ENCODE measurements at regions not wholly inside any gene's neighbourhood (a gene's known extent, or its start where the extent isn't known, plus 50 kb on each side); places are given as distances from the start of the nearest gene placed in this dataset.

DNA sequence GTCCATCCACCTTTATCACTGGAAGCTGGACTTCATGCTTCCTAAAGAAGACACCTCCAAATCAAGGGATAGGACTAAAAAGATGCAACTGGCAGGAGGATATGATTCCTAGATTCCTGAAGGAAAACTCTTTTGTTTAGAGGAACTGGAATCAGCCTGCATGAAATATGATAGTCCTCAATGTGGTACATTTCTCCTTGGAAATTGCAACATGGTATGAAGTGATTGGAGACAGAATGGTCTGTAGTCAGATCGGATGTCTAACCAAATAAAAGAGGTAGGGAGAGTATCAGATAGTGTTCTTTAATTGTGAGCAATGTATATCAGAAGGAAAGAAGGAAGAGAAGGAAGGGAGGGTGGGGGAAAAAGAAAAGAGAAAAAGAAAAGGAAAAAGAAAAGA, 116.1 kb upstream of the FSTL4 start:
- no peak for TF ChIP-seq EZH2 (IDR thresholded peaks at IDR 0.05; ENCODE audit: low read length, missing control alignments)
- TF ChIP-seq, protein P1, sequence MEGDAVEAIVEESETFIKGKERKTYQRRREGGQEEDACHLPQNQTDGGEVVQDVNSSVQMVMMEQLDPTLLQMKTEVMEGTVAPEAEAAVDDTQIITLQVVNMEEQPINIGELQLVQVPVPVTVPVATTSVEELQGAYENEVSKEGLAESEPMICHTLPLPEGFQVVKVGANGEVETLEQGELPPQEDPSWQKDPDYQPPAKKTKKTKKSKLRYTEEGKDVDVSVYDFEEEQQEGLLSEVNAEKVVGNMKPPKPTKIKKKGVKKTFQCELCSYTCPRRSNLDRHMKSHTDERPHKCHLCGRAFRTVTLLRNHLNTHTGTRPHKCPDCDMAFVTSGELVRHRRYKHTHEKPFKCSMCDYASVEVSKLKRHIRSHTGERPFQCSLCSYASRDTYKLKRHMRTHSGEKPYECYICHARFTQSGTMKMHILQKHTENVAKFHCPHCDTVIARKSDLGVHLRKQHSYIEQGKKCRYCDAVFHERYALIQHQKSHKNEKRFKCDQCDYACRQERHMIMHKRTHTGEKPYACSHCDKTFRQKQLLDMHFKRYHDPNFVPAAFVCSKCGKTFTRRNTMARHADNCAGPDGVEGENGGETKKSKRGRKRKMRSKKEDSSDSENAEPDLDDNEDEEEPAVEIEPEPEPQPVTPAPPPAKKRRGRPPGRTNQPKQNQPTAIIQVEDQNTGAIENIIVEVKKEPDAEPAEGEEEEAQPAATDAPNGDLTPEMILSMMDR (conservative IDR thresholded peaks at IDR 0.05 in 1 of 2, IDR thresholded peaks at IDR 0.05 in 1 of 2; ENCODE audit: low read depth in 1 of 2, low read length in 2 of 2): no peak
- DNase-seq (ENCODE audit: low read depth in 2 of 2): no peak
- H3K27ac ChIP-seq (ENCODE audit: insufficient read depth, low read length): no peak overlapping the region
- H3K4me3 ChIP-seq (replicated peaks in 1 of 4; ENCODE audit: control extremely low read depth in 1 of 4, insufficient read depth in 1 of 4, low read depth in 3 of 4, low read length in 4 of 4): no peak overlapping the region
- no peaks in the 10 kb centered on the region for H3K9me3 ChIP-seq (ENCODE audit: control insufficient read depth, insufficient read depth, low read depth, low read length)
- H3K4me1 ChIP-seq (ENCODE audit: control insufficient read depth, extremely low read depth, insufficient read depth, low read length): no peaks in the 10 kb centered on the region
- no peaks in the 10 kb centered on the region for H3K79me2 ChIP-seq (ENCODE audit: control insufficient read depth, insufficient read depth, low read length)
- no peak overlapping the region for H3K4me2 ChIP-seq (ENCODE audit: extremely low read depth, insufficient read depth, low read length)
- no peak overlapping the region for H3K9ac ChIP-seq (ENCODE audit: insufficient read depth, low read length)
- H3K27me3 ChIP-seq (ENCODE audit: control insufficient read depth, insufficient read depth, low read length): no peaks in the 10 kb centered on the region
- H4K20me1 ChIP-seq (ENCODE audit: control insufficient read depth, extremely low read depth, insufficient read depth, low read length): no peaks in the 10 kb centered on the region
- H3K36me3 ChIP-seq (ENCODE audit: control insufficient read depth, insufficient read depth, low read length): no peaks in the 10 kb centered on the region
- H2AFZ ChIP-seq (ENCODE audit: low read length): no peak overlapping the region

DNA sequence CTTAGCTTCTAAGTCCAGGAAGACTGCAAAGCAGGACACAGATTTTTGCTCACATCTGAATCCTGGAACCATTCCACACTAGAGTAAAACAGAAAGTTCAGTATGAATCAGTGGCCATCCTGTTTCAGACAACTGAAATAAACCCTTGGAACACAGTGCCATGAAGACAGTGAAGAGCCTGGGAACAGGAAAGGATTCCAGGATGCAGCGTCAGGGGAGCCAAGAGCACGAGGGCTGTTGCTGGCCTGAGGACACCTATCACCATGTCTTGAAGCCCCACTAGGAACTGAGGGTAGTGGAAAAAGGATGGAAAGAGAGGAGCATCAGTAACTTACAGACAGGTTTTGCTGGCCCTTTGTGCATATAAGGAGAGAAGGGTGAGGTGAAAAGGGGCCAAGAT, 115.3 kb upstream of the FSTL4 start:
- H4K20me1 ChIP-seq (ENCODE audit: control insufficient read depth, extremely low read depth, insufficient read depth, low read length): no peaks in the 10 kb centered on the region
- no peak overlapping the region for H3K4me2 ChIP-seq (ENCODE audit: extremely low read depth, insufficient read depth, low read length)
- no peak overlapping the region for H3K27ac ChIP-seq (ENCODE audit: insufficient read depth, low read length)
- H3K9me3 ChIP-seq (ENCODE audit: control insufficient read depth, insufficient read depth, low read depth, low read length): no peaks in the 10 kb centered on the region
- H3K27me3 ChIP-seq (ENCODE audit: control insufficient read depth, insufficient read depth, low read length): no peaks in the 10 kb centered on the region
- TF ChIP-seq EZH2 (IDR thresholded peaks at IDR 0.05; ENCODE audit: low read length, missing control alignments): no peak
- TF ChIP-seq, protein P1 (conservative IDR thresholded peaks at IDR 0.05 in 1 of 2, IDR thresholded peaks at IDR 0.05 in 1 of 2; ENCODE audit: low read depth in 1 of 2, low read length in 2 of 2): no peak
- no peaks in the 10 kb centered on the region for H3K36me3 ChIP-seq (ENCODE audit: control insufficient read depth, insufficient read depth, low read length)
- no peaks in the 10 kb centered on the region for H3K4me1 ChIP-seq (ENCODE audit: control insufficient read depth, extremely low read depth, insufficient read depth, low read length)
- H2AFZ ChIP-seq (ENCODE audit: low read length): no peak overlapping the region
- H3K9ac ChIP-seq (ENCODE audit: insufficient read depth, low read length): no peak overlapping the region
- no peak overlapping the region for H3K4me3 ChIP-seq (replicated peaks in 1 of 4; ENCODE audit: control extremely low read depth in 1 of 4, insufficient read depth in 1 of 4, low read depth in 3 of 4, low read length in 4 of 4)
- H3K79me2 ChIP-seq (ENCODE audit: control insufficient read depth, insufficient read depth, low read length): no peaks in the 10 kb centered on the region
- peak in 1 of 2 donors; percentile 12 for DNase-seq (ENCODE audit: low read depth in 2 of 2)

DNA sequence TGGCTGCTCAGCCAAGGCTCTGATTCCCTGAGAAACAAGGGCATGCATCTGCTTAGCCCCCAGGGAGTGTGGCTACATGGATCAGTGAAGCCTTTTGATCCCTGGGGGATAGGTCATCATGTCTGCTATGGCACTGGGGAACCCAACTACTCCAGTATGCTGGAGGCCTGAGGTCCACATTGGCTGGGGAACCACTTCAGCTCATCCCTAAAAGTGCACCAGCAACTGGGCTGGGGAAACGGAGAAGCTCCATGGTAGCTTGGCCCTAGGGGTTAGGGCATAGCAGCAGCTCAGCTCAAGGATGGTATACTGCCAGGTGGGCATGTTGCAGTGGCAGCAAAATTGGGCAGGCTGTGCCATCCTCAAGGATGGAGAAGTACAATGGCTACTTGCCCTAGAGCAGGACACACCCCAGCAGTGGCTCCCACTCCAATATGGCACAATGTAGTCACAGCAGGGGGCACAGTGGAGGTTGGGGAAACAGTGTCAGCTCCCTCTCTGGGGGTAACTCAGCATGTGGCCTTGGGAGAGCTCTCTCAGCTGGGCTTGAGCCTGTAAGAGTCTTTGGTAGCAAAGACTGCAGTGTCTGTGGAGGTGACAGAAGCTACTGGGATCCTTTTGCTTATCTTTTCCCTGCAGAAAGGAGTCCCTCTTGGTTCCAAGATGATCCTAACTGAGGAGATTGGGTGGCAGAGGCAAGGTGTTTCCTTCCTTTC, 111.5 kb upstream of the FSTL4 start:
- no peaks in the 10 kb centered on the region for H3K4me1 ChIP-seq (ENCODE audit: control insufficient read depth, extremely low read depth, insufficient read depth, low read length)
- no peak overlapping the region for H2AFZ ChIP-seq (ENCODE audit: low read length)
- H3K79me2 ChIP-seq (ENCODE audit: control insufficient read depth, insufficient read depth, low read length): no peaks in the 10 kb centered on the region
- no peak for DNase-seq (ENCODE audit: low read depth in 2 of 2)
- H3K27ac ChIP-seq (ENCODE audit: insufficient read depth, low read length): no peak overlapping the region
- H3K4me3 ChIP-seq (replicated peaks in 1 of 4; ENCODE audit: control extremely low read depth in 1 of 4, insufficient read depth in 1 of 4, low read depth in 3 of 4, low read length in 4 of 4): no peak overlapping the region
- no peaks in the 10 kb centered on the region for H3K9me3 ChIP-seq (ENCODE audit: control insufficient read depth, insufficient read depth, low read depth, low read length)
- H3K4me2 ChIP-seq (ENCODE audit: extremely low read depth, insufficient read depth, low read length): no peak overlapping the region
- H3K9ac ChIP-seq (ENCODE audit: insufficient read depth, low read length): no peak overlapping the region
- no peak for TF ChIP-seq EZH2 (IDR thresholded peaks at IDR 0.05; ENCODE audit: low read length, missing control alignments)
- TF ChIP-seq, protein P1 (conservative IDR thresholded peaks at IDR 0.05 in 1 of 2, IDR thresholded peaks at IDR 0.05 in 1 of 2; ENCODE audit: low read depth in 1 of 2, low read length in 2 of 2): no peak
- H3K27me3 ChIP-seq (ENCODE audit: control insufficient read depth, insufficient read depth, low read length): no peaks in the 10 kb centered on the region
- no peaks in the 10 kb centered on the region for H4K20me1 ChIP-seq (ENCODE audit: control insufficient read depth, extremely low read depth, insufficient read depth, low read length)
- no peaks in the 10 kb centered on the region for H3K36me3 ChIP-seq (ENCODE audit: control insufficient read depth, insufficient read depth, low read length)

Measured in fibroblast of lung (primary cell).